ENCODE measurements at regions not wholly inside any gene's neighbourhood (a gene's known extent, or its start where the extent isn't known, plus 50 kb on each side); places are given as distances from the start of the nearest gene placed in this dataset.
"Not testable (repeated sequence)": the region's sequence is repeated elsewhere in the genome, so short reads cannot be mapped to it uniquely, and the experiment has no call there.

GRCh38 chr4:170805352-170805751 lies 715.6 kb upstream of the AADAT start:
- no peak for TF ChIP-seq CTCF (IDR thresholded peaks at IDR 0.05)
- Histone ChIP-seq H3K9me3 (no peaks in the 10 kb centered on the region), H3K36me3 (no peaks in the 10 kb centered on the region), H3K4me3 (no peak overlapping the region), H3K27ac (no peak overlapping the region), H3K4me1 (no peaks in the 10 kb centered on the region), H3K27me3 (no peaks in the 10 kb centered on the region)
- intact Hi-C loops (cut with DNase I): no loop called here
- ATAC-seq (no peak), DNase-seq (no peak)

GRCh38 chr4:170804930-170805329 lies 715.2 kb upstream of the AADAT start:
- Histone ChIP-seq H3K27me3 (no peaks in the 10 kb centered on the region), H3K9me3 (no peaks in the 10 kb centered on the region), H3K4me1 (no peaks in the 10 kb centered on the region), H3K27ac (no peak overlapping the region), H3K36me3 (no peaks in the 10 kb centered on the region), H3K4me3 (no peak overlapping the region)
- ATAC-seq: no peak
- DNase-seq: no peak
- intact Hi-C loops (cut with DNase I): no loop called here
- TF ChIP-seq CTCF (IDR thresholded peaks at IDR 0.05): no peak

- Histone ChIP-seq H3K4me1 (no peaks in the 10 kb centered on the region), H3K36me3 (no peaks in the 10 kb centered on the region), H3K4me3 (no peak overlapping the region), H3K9me3 (no peaks in the 10 kb centered on the region), H3K27ac (no peak overlapping the region), H3K27me3 (no peaks in the 10 kb centered on the region)
- no peak for TF ChIP-seq CTCF (IDR thresholded peaks at IDR 0.05)
- intact Hi-C loops (cut with DNase I): no loop called here
- ATAC-seq: no peak
- no peak for DNase-seq
These were observed 713.7 kb upstream of the AADAT start for GRCh38 chr4:170803492-170803891.

GRCh38 chr4:170801771-170802170 lies 712.0 kb upstream of the AADAT start:
- no peak for DNase-seq
- no peaks in the 10 kb centered on the region for H3K36me3 ChIP-seq
- intact Hi-C loops (cut with DNase I): no loop called here
- no peak overlapping the region for H3K27ac ChIP-seq
- no peak overlapping the region for H3K4me3 ChIP-seq
- H3K27me3 ChIP-seq: no peaks in the 10 kb centered on the region
- H3K4me1 ChIP-seq: no peaks in the 10 kb centered on the region
- ATAC-seq: no peak
- H3K9me3 ChIP-seq: no peaks in the 10 kb centered on the region
- TF ChIP-seq CTCF (IDR thresholded peaks at IDR 0.05): no peak

GRCh38 chr4:170794525-170794924 lies 704.8 kb upstream of the AADAT start:
- H3K4me3 ChIP-seq: no peak overlapping the region
- no peaks in the 10 kb centered on the region for H3K36me3 ChIP-seq
- intact Hi-C loops (cut with DNase I): no loop called here
- no peaks in the 10 kb centered on the region for H3K4me1 ChIP-seq
- peaks cover 4% of the 10 kb centered on the region for H3K9me3 ChIP-seq
- H3K27me3 ChIP-seq: no peaks in the 10 kb centered on the region
- no peak overlapping the region for H3K27ac ChIP-seq
- ATAC-seq (no peak), DNase-seq (no peak)
- no peak for TF ChIP-seq CTCF (IDR thresholded peaks at IDR 0.05)

- H3K4me3 ChIP-seq; ATAC-seq; H3K4me1 ChIP-seq; intact Hi-C loops (cut with DNase I); H3K27ac ChIP-seq; H3K36me3 ChIP-seq; H3K27me3 ChIP-seq; H3K9me3 ChIP-seq; DNase-seq: not testable (repeated sequence)
These were observed 698.8 kb upstream of the AADAT start for GRCh38 chr4:170788540-170789051.
